ENCODE measurements at regions not wholly inside any gene's neighbourhood (a gene's known extent, or its start where the extent isn't known, plus 50 kb on each side); places are given as distances from the start of the nearest gene placed in this dataset.

- TF ChIP-seq, protein P1, sequence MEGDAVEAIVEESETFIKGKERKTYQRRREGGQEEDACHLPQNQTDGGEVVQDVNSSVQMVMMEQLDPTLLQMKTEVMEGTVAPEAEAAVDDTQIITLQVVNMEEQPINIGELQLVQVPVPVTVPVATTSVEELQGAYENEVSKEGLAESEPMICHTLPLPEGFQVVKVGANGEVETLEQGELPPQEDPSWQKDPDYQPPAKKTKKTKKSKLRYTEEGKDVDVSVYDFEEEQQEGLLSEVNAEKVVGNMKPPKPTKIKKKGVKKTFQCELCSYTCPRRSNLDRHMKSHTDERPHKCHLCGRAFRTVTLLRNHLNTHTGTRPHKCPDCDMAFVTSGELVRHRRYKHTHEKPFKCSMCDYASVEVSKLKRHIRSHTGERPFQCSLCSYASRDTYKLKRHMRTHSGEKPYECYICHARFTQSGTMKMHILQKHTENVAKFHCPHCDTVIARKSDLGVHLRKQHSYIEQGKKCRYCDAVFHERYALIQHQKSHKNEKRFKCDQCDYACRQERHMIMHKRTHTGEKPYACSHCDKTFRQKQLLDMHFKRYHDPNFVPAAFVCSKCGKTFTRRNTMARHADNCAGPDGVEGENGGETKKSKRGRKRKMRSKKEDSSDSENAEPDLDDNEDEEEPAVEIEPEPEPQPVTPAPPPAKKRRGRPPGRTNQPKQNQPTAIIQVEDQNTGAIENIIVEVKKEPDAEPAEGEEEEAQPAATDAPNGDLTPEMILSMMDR (IDR thresholded peaks at IDR 0.05) = no peak
- TF ChIP-seq POLR2AphosphoS5 (IDR thresholded peaks at IDR 0.05; ENCODE audit: insufficient read depth in 1 of 2, low read depth in 1 of 2) = no peak
- no peak for TF ChIP-seq POLR2A (IDR thresholded peaks at IDR 0.05)
Measured at GRCh38 chr7:46007990-46008643, 87.0 kb upstream of the IGFBP3 start.
